Testis (tissue), 2 donors: ENCODE measurements at regions not wholly inside any gene's neighbourhood (a gene's known extent, or its start where the extent isn't known, plus 50 kb on each side); places are given as distances from the start of the nearest gene placed in this dataset.

Experiments used
- CTCF ChIP-seq, 3 experiments: fragments of 450-650 bp in 2 of 3; fragments of 200-600 bp in 1 of 3; sonication (generic) in 1 of 3; IDR thresholded peaks; one replicate each; pipeline ENCODE4 v1.5.1; 2016 to 2019; ENCODE audit warnings: antibody characterized with exemption in 3 of 3, mild to moderate bottlenecking in 2 of 3, moderate library complexity in 1 of 3
- POLR2A ChIP-seq: fragments of 450-650 bp; IDR thresholded peaks from one replicate; pipeline ENCODE4 v1.6.1; 2017; ENCODE audit warnings: antibody characterized with exemption, mild to moderate bottlenecking, moderate library complexity

GRCh38 chr21:36582271-36582670 is 102.3 kb upstream of the CLDN14 start:
- TF ChIP-seq CTCF (IDR thresholded peaks at IDR 0.05) (no peak), POLR2A (no peak)
